ENCODE measurements at regions not wholly inside any gene's neighbourhood (a gene's known extent, or its start where the extent isn't known, plus 50 kb on each side); places are given as distances from the start of the nearest gene placed in this dataset.

- no peak for DNase-seq (ENCODE audit: low read depth)
- H3K4me3 ChIP-seq (ENCODE audit: low read depth, low read length): no peak overlapping the region
- TF ChIP-seq, protein P1, sequence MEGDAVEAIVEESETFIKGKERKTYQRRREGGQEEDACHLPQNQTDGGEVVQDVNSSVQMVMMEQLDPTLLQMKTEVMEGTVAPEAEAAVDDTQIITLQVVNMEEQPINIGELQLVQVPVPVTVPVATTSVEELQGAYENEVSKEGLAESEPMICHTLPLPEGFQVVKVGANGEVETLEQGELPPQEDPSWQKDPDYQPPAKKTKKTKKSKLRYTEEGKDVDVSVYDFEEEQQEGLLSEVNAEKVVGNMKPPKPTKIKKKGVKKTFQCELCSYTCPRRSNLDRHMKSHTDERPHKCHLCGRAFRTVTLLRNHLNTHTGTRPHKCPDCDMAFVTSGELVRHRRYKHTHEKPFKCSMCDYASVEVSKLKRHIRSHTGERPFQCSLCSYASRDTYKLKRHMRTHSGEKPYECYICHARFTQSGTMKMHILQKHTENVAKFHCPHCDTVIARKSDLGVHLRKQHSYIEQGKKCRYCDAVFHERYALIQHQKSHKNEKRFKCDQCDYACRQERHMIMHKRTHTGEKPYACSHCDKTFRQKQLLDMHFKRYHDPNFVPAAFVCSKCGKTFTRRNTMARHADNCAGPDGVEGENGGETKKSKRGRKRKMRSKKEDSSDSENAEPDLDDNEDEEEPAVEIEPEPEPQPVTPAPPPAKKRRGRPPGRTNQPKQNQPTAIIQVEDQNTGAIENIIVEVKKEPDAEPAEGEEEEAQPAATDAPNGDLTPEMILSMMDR (IDR thresholded peaks at IDR 0.05; ENCODE audit: insufficient read depth, low read depth, low read length, missing control alignments): no peak
These were observed 617.7 kb upstream of the CDH2 start for GRCh38 chr18:28794459-28795245.

DNA sequence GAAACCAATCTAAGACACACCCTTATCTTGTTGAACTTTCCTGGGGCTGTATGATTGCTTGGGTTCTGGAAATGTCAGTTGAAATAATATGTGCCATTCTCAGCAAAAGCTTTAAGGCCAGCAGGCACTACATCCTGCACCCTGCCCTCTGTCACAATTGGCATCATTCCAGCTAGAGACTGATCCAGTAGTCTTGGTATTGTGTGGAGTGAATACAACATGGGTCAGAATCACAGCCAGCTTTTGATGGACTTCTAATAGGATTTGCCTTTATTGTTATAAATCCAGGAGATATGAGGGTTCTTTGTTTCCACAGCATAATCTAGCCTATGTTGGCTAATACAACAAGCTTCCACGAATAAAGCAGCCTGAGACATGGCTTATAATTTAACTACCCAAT, 617.0 kb upstream of the CDH2 start:
- TF ChIP-seq, protein P1 (IDR thresholded peaks at IDR 0.05; ENCODE audit: insufficient read depth, low read depth, low read length, missing control alignments): no peak
- no peak overlapping the region for H3K4me3 ChIP-seq (ENCODE audit: low read depth, low read length)
- DNase-seq (ENCODE audit: low read depth): no peak

- DNase-seq (ENCODE audit: low read depth): no peak
- H3K4me3 ChIP-seq (ENCODE audit: low read depth, low read length): no peak overlapping the region
- TF ChIP-seq, protein P1 (IDR thresholded peaks at IDR 0.05; ENCODE audit: insufficient read depth, low read depth, low read length, missing control alignments): no peak
These were observed 615.6 kb upstream of the CDH2 start for GRCh38 chr18:28792404-28793086.

GRCh38 chr18:28791101-28791500, 614.2 kb upstream of the CDH2 start:
- no peak for DNase-seq (ENCODE audit: low read depth)
- H3K4me3 ChIP-seq (ENCODE audit: low read depth, low read length): no peak overlapping the region
- TF ChIP-seq, protein P1 (IDR thresholded peaks at IDR 0.05; ENCODE audit: insufficient read depth, low read depth, low read length, missing control alignments): no peak

GRCh38 chr18:28789502-28789901, 612.6 kb upstream of the CDH2 start:
- no peak for DNase-seq (ENCODE audit: low read depth)
- no peak overlapping the region for H3K4me3 ChIP-seq (ENCODE audit: low read depth, low read length)
- TF ChIP-seq, protein P1 (IDR thresholded peaks at IDR 0.05; ENCODE audit: insufficient read depth, low read depth, low read length, missing control alignments): no peak

DNA sequence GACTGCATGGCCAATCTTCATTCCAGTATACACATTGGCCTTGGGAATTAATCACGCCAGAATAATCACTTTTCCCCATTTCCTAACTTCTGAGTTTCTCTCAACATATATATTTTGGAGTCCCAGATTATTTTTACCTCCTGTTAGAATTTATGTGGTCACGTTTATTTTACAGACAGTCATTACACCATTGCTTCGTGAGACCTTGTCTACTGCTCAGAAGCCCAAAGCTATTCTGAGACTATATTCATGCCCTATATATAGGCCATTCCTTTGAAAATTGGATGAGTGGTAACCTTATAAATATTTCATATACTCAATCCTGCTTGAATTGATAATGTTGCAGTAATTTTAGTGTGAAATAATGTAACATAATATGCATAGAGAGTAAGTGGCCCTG, 610.0 kb upstream of the CDH2 start:
- TF ChIP-seq, protein P1 (IDR thresholded peaks at IDR 0.05; ENCODE audit: insufficient read depth, low read depth, low read length, missing control alignments): no peak
- H3K4me3 ChIP-seq (ENCODE audit: low read depth, low read length): no peak overlapping the region
- DNase-seq (ENCODE audit: low read depth): no peak

All from GM12865 (cell line).